NCI-H2107 treated with DMSO at 0.1 percent for 48 hours (cell line): ENCODE measurements at regions not wholly inside any gene's neighbourhood (a gene's known extent, or its start where the extent isn't known, plus 50 kb on each side); places are given as distances from the start of the nearest gene placed in this dataset.

Experiments used
- DNase-seq: peaks from one replicate; lab custom pipeline; 2025; ENCODE audit not compliant: unreplicated experiment; lab: John Stamatoyannopoulos, UW

DNA sequence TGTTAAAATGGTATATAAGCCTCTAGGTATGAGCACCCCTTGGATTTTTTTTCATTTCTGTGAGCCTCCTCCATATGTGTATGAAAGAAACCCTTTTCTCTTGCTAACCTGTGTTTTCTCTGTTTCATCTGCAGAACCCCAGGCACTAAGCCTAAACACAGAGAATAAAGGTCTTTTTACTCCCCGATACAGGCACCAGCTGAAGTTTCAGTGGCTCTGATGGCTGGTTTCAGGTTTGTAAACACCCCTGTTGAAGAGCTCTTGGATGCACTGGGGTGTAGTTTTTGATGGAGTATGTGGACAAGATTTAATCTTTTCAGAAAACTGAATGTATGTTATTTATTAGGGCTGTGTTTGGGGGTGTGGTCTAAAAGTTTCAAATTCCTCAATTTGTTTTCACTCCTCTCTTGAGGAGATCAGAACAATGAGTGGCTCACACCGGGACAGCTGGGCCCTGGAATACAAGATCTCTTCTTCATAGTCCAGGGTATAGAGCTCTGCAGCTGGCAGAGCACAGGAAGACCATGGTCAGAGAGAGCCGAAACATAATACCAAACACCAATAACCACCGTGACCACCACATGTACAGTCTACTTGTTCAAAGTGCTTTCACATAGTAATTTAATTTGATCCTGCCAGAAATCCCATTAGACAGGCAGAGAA is 50.2 kb upstream of the VTCN1 start:
- DNase-seq, result peak; percentile 51
